WERI-Rb-1 (cell line): ENCODE measurements at regions not wholly inside any gene's neighbourhood (a gene's known extent, or its start where the extent isn't known, plus 50 kb on each side); places are given as distances from the start of the nearest gene placed in this dataset.

Experiments used
- DNase-seq: peaks from one replicate; pipeline ENCODE4 v3.0.0-alpha.2; 2020
- H3K27ac ChIP-seq: fragments of 250-450 bp; sonication (Bioruptor Pico); 2 replicates; pipeline ENCODE4 v1.5.1; 2020; ENCODE audit warnings: mild to moderate bottlenecking, moderate library complexity
- H3K27me3 ChIP-seq: fragments of 250-450 bp; sonication (Bioruptor Pico); 2 replicates; pipeline ENCODE4 v1.5.1; 2021; ENCODE audit warnings: mild to moderate bottlenecking, low read depth, moderate library complexity; ENCODE audit not compliant: insufficient read depth, severe bottlenecking
- H3K36me3 ChIP-seq: fragments of 250-450 bp; sonication (Bioruptor Pico); 2 replicates; pipeline ENCODE4 v1.5.1; 2020; ENCODE audit warnings: mild to moderate bottlenecking, moderate library complexity
- H3K4me3 ChIP-seq: 2 replicates; pipeline ENCODE4 v1.5.1; 2011; ENCODE audit warnings: low read depth, mild to moderate bottlenecking, control low read depth, low read length
- H3K9me3 ChIP-seq: fragments of 250-450 bp; sonication (Bioruptor Pico); 2 replicates; pipeline ENCODE4 v1.5.1; 2021; ENCODE audit warnings: mild to moderate bottlenecking, moderate library complexity; ENCODE audit not compliant: severe bottlenecking
- TF ChIP-seq, protein P1 (sequence below): IDR thresholded peaks from 2 replicates; pipeline ENCODE4 v1.5.1; 2011; ENCODE audit warnings: low read depth, mild to moderate bottlenecking, control low read depth, inconsistent platforms, low read length

DNA sequence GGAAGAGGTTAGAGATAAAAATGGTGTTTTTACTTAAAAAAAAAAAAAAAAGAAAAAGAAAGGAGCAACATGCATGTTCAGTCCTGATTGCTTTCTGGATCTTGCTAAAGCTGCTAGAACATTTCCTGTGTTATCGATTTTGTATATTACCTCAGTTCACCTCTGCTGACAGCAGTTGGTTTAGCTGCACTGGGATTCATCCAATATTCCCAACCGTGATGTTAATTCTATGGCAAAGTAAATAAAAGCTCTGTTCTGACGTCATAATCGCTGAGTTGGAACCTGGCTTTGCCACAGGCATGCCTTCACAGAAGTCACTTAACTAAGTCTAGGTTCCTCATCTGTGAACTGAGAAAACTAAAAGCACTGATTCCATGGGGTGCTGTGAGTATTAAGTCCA lies 90.7 kb upstream of the SORBS2 start:
- Histone ChIP-seq H3K36me3 (no peaks in the 10 kb centered on the region), H3K9me3 (no peaks in the 10 kb centered on the region), H3K4me3 (no peak overlapping the region), H3K27me3 (no peaks in the 10 kb centered on the region), H3K27ac (no peak overlapping the region)
- no peak for DNase-seq
- TF ChIP-seq, protein P1, sequence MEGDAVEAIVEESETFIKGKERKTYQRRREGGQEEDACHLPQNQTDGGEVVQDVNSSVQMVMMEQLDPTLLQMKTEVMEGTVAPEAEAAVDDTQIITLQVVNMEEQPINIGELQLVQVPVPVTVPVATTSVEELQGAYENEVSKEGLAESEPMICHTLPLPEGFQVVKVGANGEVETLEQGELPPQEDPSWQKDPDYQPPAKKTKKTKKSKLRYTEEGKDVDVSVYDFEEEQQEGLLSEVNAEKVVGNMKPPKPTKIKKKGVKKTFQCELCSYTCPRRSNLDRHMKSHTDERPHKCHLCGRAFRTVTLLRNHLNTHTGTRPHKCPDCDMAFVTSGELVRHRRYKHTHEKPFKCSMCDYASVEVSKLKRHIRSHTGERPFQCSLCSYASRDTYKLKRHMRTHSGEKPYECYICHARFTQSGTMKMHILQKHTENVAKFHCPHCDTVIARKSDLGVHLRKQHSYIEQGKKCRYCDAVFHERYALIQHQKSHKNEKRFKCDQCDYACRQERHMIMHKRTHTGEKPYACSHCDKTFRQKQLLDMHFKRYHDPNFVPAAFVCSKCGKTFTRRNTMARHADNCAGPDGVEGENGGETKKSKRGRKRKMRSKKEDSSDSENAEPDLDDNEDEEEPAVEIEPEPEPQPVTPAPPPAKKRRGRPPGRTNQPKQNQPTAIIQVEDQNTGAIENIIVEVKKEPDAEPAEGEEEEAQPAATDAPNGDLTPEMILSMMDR = no peak

DNA sequence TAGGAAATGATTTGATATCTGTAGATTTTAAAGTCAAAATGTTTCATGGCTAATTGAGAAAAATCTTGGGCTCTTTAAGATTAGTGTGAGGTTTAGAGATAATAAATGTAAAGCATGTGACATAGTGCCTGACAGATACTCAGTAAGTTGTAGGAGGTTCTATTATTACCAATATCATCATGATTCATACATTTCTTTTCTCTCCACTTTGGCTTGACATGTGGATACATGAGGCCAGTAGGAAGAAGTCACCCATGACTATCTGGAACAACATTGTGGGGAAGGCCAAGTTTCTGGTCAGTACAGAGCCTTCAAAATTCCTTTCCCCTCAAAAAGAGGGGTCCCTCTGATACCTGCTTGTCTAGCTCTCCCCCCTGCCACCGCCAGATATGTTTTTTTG lies 91.2 kb upstream of the SORBS2 start:
- no peak overlapping the region for H3K27ac ChIP-seq
- no peaks in the 10 kb centered on the region for H3K9me3 ChIP-seq
- H3K4me3 ChIP-seq = no peak overlapping the region
- DNase-seq = no peak
- no peaks in the 10 kb centered on the region for H3K36me3 ChIP-seq
- TF ChIP-seq, protein P1 = no peak
- H3K27me3 ChIP-seq = no peaks in the 10 kb centered on the region

DNA sequence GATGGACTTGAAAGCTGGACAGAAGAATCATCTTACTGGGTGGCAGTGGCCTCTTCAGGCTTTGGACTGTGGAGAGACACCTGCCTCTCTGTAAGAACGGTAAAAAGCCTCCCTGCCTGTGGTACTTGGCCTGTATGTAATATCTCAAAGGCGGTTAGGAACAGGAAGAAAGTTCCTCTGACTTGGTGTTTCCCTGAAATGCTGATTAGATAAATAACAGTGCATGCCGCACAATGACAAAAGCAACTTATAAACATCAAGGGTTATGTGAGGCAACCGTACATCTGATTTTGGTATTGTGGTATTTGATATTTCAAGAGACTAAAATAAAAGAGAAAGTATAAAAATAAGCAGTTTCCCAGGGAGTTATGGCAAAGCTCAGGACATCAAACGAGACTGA lies 92.4 kb upstream of the SORBS2 start:
- Histone ChIP-seq H3K9me3 (no peaks in the 10 kb centered on the region), H3K27ac (no peak overlapping the region), H3K4me3 (no peak overlapping the region), H3K27me3 (no peaks in the 10 kb centered on the region), H3K36me3 (no peaks in the 10 kb centered on the region)
- TF ChIP-seq, protein P1 = no peak
- DNase-seq = no peak

DNA sequence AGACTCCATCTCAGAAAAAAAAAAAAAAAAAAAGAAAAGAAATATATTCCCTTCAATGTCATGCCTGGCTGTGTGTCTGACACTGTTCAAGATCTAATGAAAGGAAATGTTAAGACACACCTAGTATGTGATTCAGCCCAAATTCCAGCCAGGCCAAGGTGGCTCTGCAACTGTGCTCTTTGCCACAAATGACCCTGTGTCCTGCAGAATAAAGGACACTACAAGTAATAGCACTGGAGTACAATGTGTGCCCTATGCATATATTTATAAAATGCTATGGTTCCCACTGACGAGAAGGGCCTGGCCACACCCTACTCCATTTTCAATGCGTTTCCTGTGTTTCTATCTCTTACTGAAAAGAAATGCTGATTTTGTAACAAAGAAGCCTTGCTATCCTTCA lies 98.0 kb upstream of the SORBS2 start:
- no peaks in the 10 kb centered on the region for H3K36me3 ChIP-seq
- no peaks in the 10 kb centered on the region for H3K9me3 ChIP-seq
- no peak overlapping the region for H3K27ac ChIP-seq
- H3K4me3 ChIP-seq = no peak overlapping the region
- DNase-seq = no peak
- no peaks in the 10 kb centered on the region for H3K27me3 ChIP-seq
- TF ChIP-seq, protein P1 = no peak

DNA sequence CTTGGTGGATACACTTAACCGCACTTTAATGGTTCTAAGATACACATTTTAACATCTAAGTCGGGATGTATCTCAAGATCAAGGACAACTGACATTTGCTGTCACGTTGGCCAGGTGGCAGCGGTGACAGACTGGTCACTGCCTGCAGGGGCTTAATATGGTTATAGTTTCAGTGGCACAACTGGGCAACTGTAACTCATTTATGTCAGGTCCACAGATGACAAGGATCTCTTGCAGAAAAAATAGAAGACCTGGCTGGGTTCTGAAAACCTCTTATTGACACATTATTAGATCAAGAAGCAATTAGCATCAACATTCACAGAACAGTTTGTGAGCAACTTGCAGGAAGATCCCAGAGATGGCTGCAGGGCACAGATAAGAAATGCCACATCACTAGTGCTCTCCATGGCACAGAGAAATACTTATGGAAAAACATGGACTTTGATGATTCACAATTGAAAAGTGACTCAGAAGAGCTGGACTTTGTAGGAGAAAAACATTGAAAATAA lies 99.6 kb upstream of the SORBS2 start:
- no peak overlapping the region for H3K4me3 ChIP-seq
- H3K36me3 ChIP-seq = no peaks in the 10 kb centered on the region
- H3K27me3 ChIP-seq = no peaks in the 10 kb centered on the region
- H3K9me3 ChIP-seq = no peaks in the 10 kb centered on the region
- no peak for DNase-seq
- TF ChIP-seq, protein P1 = no peak
- no peak overlapping the region for H3K27ac ChIP-seq

DNA sequence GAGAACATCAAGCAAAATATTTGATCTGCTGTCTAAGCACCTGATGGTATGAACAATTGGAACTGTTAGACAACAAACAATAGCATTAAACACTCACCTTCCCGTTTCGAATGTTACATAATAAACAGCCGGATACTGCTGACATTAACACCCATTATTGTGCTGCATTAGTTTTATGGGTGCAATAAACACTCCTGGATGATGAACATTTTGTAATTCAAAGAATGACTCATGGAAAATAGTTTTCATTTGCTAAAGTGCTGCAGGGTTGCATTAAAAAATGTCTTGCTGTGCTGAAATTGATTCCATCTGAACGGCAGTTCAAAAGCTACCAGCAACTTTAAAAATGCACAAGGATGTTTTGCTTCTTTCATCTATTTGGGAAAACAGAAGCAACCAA lies 100.8 kb upstream of the SORBS2 start:
- H3K9me3 ChIP-seq = no peaks in the 10 kb centered on the region
- no peaks in the 10 kb centered on the region for H3K27me3 ChIP-seq
- H3K4me3 ChIP-seq = no peak overlapping the region
- no peaks in the 10 kb centered on the region for H3K36me3 ChIP-seq
- TF ChIP-seq, protein P1 = no peak
- DNase-seq = no peak
- H3K27ac ChIP-seq = no peak overlapping the region
